H9 (cell line): ENCODE measurements at regions not wholly inside any gene's neighbourhood (a gene's known extent, or its start where the extent isn't known, plus 50 kb on each side); places are given as distances from the start of the nearest gene placed in this dataset.

Source experiments
- DNase-seq: peaks from one replicate; pipeline ENCODE4 v3.0.0-alpha.2; 2017
- H2AFZ ChIP-seq: one replicate; pipeline ENCODE4 v1.6.1; 2013; ENCODE audit warnings: mild to moderate bottlenecking, low read length, control low read depth, moderate library complexity
- H2AK5ac ChIP-seq: 2 replicates; pipeline ENCODE4 v1.6.1; 2013; ENCODE audit warnings: low read length, control low read depth, mixed read lengths; ENCODE audit not compliant: insufficient read length
- H2BK120ac ChIP-seq: one replicate; pipeline ENCODE4 v1.6.1; 2013; ENCODE audit warnings: low read depth, mild to moderate bottlenecking, low read length, control low read depth, inconsistent platforms; ENCODE audit not compliant: poor library complexity, severe bottlenecking
- H2BK12ac ChIP-seq: 2 replicates; pipeline ENCODE4 v1.6.1; 2013; ENCODE audit warnings: low read length, control low read depth, mixed read lengths, low read depth; ENCODE audit not compliant: insufficient read length
- H2BK15ac ChIP-seq: 2 replicates; pipeline ENCODE4 v1.6.1; 2013; ENCODE audit warnings: low read depth, low read length, control low read depth
- H2BK20ac ChIP-seq: one replicate; pipeline ENCODE4 v1.6.1; 2013; ENCODE audit warnings: low read depth, mild to moderate bottlenecking, low read length, control low read depth, inconsistent platforms; ENCODE audit not compliant: poor library complexity, severe bottlenecking
- H2BK5ac ChIP-seq: 2 replicates; pipeline ENCODE4 v1.6.1; 2013; ENCODE audit warnings: low read length, control low read depth, mixed read lengths; ENCODE audit not compliant: insufficient read length
- H3K14ac ChIP-seq: 2 replicates; pipeline ENCODE4 v1.6.1; 2013; ENCODE audit warnings: low read length, control low read depth; ENCODE audit not compliant: insufficient read depth
- H3K18ac ChIP-seq: 2 replicates; pipeline ENCODE4 v1.6.1; 2013; ENCODE audit warnings: low read depth, mild to moderate bottlenecking, mixed read lengths, low read length, control low read depth; ENCODE audit not compliant: insufficient read length
- H3K23ac ChIP-seq: 2 replicates; pipeline ENCODE4 v1.6.1; 2013; ENCODE audit warnings: low read length, control low read depth, mixed read lengths, low read depth; ENCODE audit not compliant: insufficient read length
- H3K23me2 ChIP-seq: 2 replicates; pipeline ENCODE4 v1.6.1; 2013; ENCODE audit warnings: low read depth, mild to moderate bottlenecking, mixed read lengths, low read length, control low read depth; ENCODE audit not compliant: insufficient read length, poor library complexity, severe bottlenecking
- H3K27ac ChIP-seq: 2 replicates; pipeline ENCODE4 v1.5.1; 2013; ENCODE audit warnings: low read length, control low read depth, mixed read lengths, low read depth; ENCODE audit not compliant: insufficient read length
- H3K27me3 ChIP-seq: 2 replicates; pipeline ENCODE4 v1.6.1; 2013; ENCODE audit warnings: low read length, control low read depth, inconsistent platforms; ENCODE audit not compliant: insufficient read depth
- H3K4ac ChIP-seq: 2 replicates; pipeline ENCODE4 v1.6.1; 2013; ENCODE audit warnings: low read depth, mild to moderate bottlenecking, control low read depth, inconsistent platforms, low read length, moderate library complexity
- H3K4me1 ChIP-seq: 2 replicates; pipeline ENCODE4 v1.6.1; 2013; ENCODE audit warnings: low read length, control low read depth, inconsistent platforms; ENCODE audit not compliant: insufficient read depth
- H3K4me2 ChIP-seq: 2 replicates; pipeline ENCODE4 v1.6.1; 2013; ENCODE audit warnings: low read length, control low read depth, mixed read lengths; ENCODE audit not compliant: insufficient read length, insufficient read depth
- H3K56ac ChIP-seq: 2 replicates; pipeline ENCODE4 v1.6.1; 2013; ENCODE audit warnings: low read depth, mild to moderate bottlenecking, mixed read lengths, low read length, control low read depth; ENCODE audit not compliant: insufficient read length
- H3K79me1 ChIP-seq: 2 replicates; pipeline ENCODE4 v1.6.1; 2013; ENCODE audit warnings: low read depth, mild to moderate bottlenecking, moderate library complexity, low read length, control low read depth, inconsistent platforms; ENCODE audit not compliant: insufficient read depth, poor library complexity, severe bottlenecking
- H3K79me2 ChIP-seq: 2 replicates; pipeline ENCODE4 v1.6.1; 2013; ENCODE audit warnings: low read length, control low read depth, inconsistent platforms; ENCODE audit not compliant: insufficient read depth
- H3K9ac ChIP-seq: 2 replicates; pipeline ENCODE4 v1.6.1; 2013; ENCODE audit warnings: low read length, control low read depth, mixed read lengths; ENCODE audit not compliant: insufficient read length; ENCODE audit errors: extremely low read depth
- H3K9me3 ChIP-seq: one replicate; pipeline ENCODE4 v1.6.1; 2013; ENCODE audit warnings: low read depth, low read length, inconsistent platforms; ENCODE audit not compliant: control insufficient read depth
- H3T11ph ChIP-seq: one replicate; pipeline ENCODE4 v1.6.1; 2013; ENCODE audit warnings: mild to moderate bottlenecking, low read length, control low read depth, inconsistent platforms
- H4K20me1 ChIP-seq: one replicate; pipeline ENCODE4 v1.6.1; 2013; ENCODE audit not compliant: control insufficient read depth, insufficient read length, insufficient read depth
- H4K5ac ChIP-seq: 2 replicates; pipeline ENCODE4 v1.6.1; 2013; ENCODE audit warnings: low read depth, mild to moderate bottlenecking, mixed read lengths, low read length, control low read depth; ENCODE audit not compliant: insufficient read length
- H4K8ac ChIP-seq: replicated peaks from 2 replicates; pipeline ENCODE4 v1.6.1; 2013; ENCODE audit warnings: low read length, control low read depth, mixed read lengths, low read depth; ENCODE audit not compliant: insufficient read length
- H4K91ac ChIP-seq: 2 replicates; pipeline ENCODE4 v1.6.1; 2013; ENCODE audit warnings: low read depth, mild to moderate bottlenecking, moderate library complexity, mixed read lengths, low read length, control low read depth; ENCODE audit not compliant: insufficient read length
- H3K27ac Mint-ChIP-seq, 3 experiments: 2 replicates in 2 of 3; 3 replicates in 1 of 3; pipeline ENCODE4 v1.8.0; 2020 to 2021; ENCODE audit warnings: mixed read lengths in 3 of 3, mild to moderate bottlenecking in 1 of 3, moderate library complexity in 1 of 3
- H3K27me3 Mint-ChIP-seq: 2 replicates; pipeline ENCODE4 v1.8.0; 2021; ENCODE audit warnings: low read depth, mild to moderate bottlenecking, moderate library complexity, mixed read lengths
- H3K36me3 Mint-ChIP-seq, 3 experiments: 2 replicates in 2 of 3; 3 replicates in 1 of 3; pipeline ENCODE4 v1.8.0; 2020 to 2021; ENCODE audit warnings: low read depth in 3 of 3, mixed read lengths in 3 of 3; ENCODE audit not compliant: insufficient read depth in 1 of 3
- H3K4me1 Mint-ChIP-seq, 2 experiments: 2 replicates each; pipeline ENCODE4 v1.8.0; 2020; ENCODE audit warnings: mixed read lengths in 2 of 2
- H3K4me3 Mint-ChIP-seq, 2 experiments: 2 replicates in 1 of 2; 3 replicates in 1 of 2; pipeline ENCODE4 v1.8.0; 2020 to 2021; ENCODE audit warnings: mild to moderate bottlenecking in 2 of 2, mixed read lengths in 2 of 2, moderate library complexity in 1 of 2
- H3K9me3 Mint-ChIP-seq, 2 experiments: 2 replicates in 1 of 2; 3 replicates in 1 of 2; pipeline ENCODE4 v1.8.0; 2020; ENCODE audit warnings: mild to moderate bottlenecking in 2 of 2, mixed read lengths in 2 of 2, moderate library complexity in 1 of 2
- whole genome bisulfite sequencing: extraction: QIAGEN DNeasy Blood & Tissue Kit; methylation state at CpG from one replicate; pipeline ENCODE4 v1.1.7; 2013; ENCODE audit warnings: missing lambda C conversion rate, low lambda C conversion rate, mixed read lengths; ENCODE audit not compliant: insufficient read length; ENCODE audit errors: extremely low coverage; 5-methylcytosine and 5-hydroxymethylcytosine counted together
- TF ChIP-seq, protein P1 (sequence below): fragments of 200-600 bp; sonication (generic); conservative IDR thresholded peaks from 3 replicates; pipeline ENCODE4 v1.8.0; 2021; ENCODE audit warnings: antibody characterized with exemption, mild to moderate bottlenecking

DNA sequence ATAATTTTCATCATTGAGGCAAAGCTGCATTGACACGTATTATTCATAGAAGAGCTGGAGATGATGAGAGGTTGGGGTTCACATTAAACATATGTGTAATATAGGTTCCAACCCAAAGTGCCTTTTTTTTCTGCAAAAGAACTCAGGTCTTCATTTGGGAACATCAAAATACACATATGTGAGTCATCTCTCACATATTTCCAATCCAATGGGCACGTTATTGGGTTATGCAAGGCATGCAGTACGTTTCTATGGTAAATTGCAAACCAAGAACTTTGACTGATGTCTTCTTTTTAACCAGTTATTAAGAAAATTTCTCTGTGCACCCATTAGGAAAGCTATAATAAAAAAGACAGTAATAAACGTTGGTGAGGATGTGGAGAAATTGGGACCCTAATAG lies 150.3 kb upstream of the FAM9B start:
- H3K4me1 Mint-ChIP-seq, result peaks cover 3 to 7% of the 10 kb centered on the region in 2 experiments
- no peak overlapping the region for H2BK120ac ChIP-seq
- no peak overlapping the region for H3K4me2 ChIP-seq
- no peak overlapping the region for H3K4ac ChIP-seq
- no peak overlapping the region for H3K56ac ChIP-seq
- peaks cover 0 to 6% (median 3%) of the 10 kb centered on the region in 3 experiments; a peak in 4 of 7 replicates for H3K36me3 Mint-ChIP-seq
- no peaks in the 10 kb centered on the region; the same call in 1 of the 2 replicates for H3K27me3 Mint-ChIP-seq
- H2BK12ac ChIP-seq, result no peak overlapping the region
- no peak overlapping the region for H3K18ac ChIP-seq
- no peak overlapping the region for H2BK20ac ChIP-seq
- H2AFZ ChIP-seq, result no peak overlapping the region
- no peaks in the 10 kb centered on the region for H3K79me2 ChIP-seq
- no peaks in the 10 kb centered on the region for H3K23me2 ChIP-seq
- peaks cover under 1% of the 10 kb centered on the region; the same call in 1 of the 2 replicates for H3K4me1 ChIP-seq
- H3K9ac ChIP-seq, result no peak overlapping the region
- no peaks in the 10 kb centered on the region for H3K9me3 ChIP-seq
- H3K27ac Mint-ChIP-seq, result no peak overlapping the region
- H4K8ac ChIP-seq, result no peak overlapping the region
- H3K9me3 Mint-ChIP-seq, result peaks cover 11 to 56% of the 10 kb centered on the region in 2 experiments
- H4K91ac ChIP-seq, result no peak overlapping the region
- H3K4me3 Mint-ChIP-seq, result no peak overlapping the region
- H3K14ac ChIP-seq, result no peak overlapping the region
- no peaks in the 10 kb centered on the region for H3K27me3 ChIP-seq
- H2BK5ac ChIP-seq, result no peak overlapping the region
- H2BK15ac ChIP-seq, result no peak overlapping the region
- no peak overlapping the region for H4K5ac ChIP-seq
- TF ChIP-seq, protein P1, sequence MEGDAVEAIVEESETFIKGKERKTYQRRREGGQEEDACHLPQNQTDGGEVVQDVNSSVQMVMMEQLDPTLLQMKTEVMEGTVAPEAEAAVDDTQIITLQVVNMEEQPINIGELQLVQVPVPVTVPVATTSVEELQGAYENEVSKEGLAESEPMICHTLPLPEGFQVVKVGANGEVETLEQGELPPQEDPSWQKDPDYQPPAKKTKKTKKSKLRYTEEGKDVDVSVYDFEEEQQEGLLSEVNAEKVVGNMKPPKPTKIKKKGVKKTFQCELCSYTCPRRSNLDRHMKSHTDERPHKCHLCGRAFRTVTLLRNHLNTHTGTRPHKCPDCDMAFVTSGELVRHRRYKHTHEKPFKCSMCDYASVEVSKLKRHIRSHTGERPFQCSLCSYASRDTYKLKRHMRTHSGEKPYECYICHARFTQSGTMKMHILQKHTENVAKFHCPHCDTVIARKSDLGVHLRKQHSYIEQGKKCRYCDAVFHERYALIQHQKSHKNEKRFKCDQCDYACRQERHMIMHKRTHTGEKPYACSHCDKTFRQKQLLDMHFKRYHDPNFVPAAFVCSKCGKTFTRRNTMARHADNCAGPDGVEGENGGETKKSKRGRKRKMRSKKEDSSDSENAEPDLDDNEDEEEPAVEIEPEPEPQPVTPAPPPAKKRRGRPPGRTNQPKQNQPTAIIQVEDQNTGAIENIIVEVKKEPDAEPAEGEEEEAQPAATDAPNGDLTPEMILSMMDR, result no peak
- no peak overlapping the region for H3T11ph ChIP-seq
- DNase-seq, result no peak
- no peaks in the 10 kb centered on the region for H4K20me1 ChIP-seq
- H2AK5ac ChIP-seq, result no peak overlapping the region
- WGBS, result no CpG with 5 or more reads among the region's 4 CpGs
- H3K23ac ChIP-seq, result no peak overlapping the region
- H3K79me1 ChIP-seq, result no peaks in the 10 kb centered on the region
- no peak overlapping the region for H3K27ac ChIP-seq
